ENCODE measurements at regions not wholly inside any gene's neighbourhood (a gene's known extent, or its start where the extent isn't known, plus 50 kb on each side); places are given as distances from the start of the nearest gene placed in this dataset.
"Not testable (repeated sequence)": the region's sequence is repeated elsewhere in the genome, so short reads cannot be mapped to it uniquely, and the experiment has no call there.

DNA sequence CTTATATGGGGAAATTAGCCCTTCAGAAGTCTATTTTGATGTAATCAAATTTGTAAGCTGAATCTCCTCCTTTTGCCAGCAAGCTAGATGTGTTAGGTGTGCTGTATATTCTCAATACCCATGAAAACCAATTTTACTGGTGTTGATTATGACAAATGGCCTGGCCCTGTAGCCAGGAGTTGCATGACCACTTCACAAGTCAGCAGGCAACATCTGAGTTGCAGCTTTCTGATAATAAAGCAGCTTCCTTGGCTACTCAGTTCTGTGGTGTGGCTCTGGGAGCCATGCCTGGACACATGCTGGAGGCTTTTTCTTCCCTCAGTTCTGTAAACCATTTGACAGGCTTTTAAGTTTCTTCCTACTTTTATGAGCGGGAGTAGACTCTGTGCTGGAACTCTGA is 154.1 kb upstream of the CXCL13 start:
- no peak for DNase-seq

DNA sequence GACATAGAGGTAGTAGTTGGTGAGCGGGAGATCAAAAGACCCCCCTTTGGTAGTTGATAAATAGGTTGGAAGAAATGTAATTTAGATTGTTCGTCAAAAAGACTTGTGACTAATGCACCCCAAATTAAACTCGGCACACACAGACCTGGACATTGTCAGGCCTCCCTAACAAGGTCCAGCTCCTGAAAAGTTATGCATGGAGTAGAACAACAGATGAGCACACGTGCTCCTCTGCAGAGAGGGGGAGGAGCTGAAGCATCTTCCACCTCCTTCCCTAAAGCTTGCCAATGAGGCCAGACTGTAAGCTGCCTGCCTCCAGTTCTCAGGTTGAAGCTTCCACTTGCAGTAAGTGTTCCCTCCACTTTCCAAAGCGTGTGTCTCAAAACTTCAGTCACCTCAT is 153.5 kb upstream of the CXCL13 start:
- DNase-seq = not testable (repeated sequence)

DNA sequence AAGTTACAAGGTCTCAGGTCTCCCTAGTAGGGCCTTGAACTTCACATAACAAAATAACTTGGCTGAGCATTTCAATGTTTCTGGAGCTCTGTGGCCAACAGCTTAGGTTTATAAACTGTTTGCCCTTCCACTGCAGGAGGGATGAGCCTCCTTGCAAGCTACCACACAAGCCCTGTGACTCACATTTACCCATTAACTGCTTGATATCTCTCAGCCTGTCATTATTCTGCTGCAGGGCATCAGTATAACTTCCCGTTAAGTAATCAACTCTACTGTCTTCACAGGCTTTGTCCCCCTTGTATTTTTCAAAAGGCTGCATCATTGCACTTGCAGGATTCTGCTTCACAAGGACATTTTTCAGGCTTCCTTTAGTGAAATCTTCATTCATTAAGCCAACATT is 151.7 kb upstream of the CXCL13 start:
- no peak for DNase-seq

DNA sequence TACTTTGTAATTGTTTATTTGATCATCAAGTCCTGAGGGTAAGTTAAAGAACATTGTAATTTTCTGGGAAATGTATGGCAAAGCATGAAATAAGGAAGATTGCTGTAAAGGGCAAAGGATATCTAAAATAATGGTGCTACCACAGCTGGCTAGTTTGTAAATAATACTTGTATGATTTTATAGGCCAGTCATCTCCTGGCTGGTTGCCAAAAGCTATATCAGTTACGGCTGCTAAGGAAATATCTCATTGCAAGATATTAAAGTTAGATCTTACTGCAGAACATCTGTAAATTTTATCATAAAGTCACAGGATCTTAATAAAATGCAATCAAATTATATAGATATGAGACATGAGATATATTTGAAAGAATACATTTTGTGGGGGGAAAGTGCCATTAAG is 150.8 kb upstream of the CXCL13 start:
- no peak for DNase-seq

DNA sequence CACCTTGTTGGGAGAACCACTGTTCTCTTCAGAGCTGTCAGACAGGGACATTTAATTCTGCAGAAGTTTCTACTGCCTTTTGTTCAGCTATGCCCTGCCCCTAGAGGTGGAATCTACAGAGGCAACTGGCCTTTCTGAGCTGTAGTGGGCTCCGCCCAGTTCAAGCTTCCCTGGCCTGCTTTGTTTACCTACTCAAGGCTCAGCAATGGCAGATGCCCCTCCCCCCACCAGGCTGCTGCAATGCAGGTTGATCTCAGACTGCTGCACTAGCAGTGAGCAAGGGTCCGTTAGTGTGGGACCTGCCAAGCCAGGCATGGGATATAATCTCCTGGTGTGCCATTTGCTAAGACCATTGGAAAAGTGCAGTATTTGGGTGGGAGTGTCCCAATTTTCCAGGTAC is 141.5 kb upstream of the CXCL13 start:
- DNase-seq = not testable (repeated sequence)

DNA sequence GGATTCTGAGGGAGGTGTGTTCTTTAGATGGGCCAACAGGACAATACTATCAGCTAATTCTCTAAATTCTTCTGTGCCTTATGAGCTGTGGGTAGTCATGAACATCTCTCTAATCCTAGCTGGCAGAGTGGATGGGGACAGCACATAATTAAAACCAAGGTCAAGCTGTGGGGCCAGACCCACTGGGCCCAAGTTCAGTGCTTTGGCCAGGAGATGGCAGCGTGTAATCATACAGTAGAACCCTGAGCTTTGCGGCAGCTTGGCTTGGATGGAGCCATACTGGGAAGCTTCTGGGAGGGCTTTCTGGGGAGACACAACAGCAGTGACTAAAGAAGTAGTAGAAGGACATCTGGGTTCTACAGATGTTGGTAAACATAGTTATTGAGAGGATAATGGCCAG is 140.3 kb upstream of the CXCL13 start:
- DNase-seq = peak; percentile 60 to 62

DNA sequence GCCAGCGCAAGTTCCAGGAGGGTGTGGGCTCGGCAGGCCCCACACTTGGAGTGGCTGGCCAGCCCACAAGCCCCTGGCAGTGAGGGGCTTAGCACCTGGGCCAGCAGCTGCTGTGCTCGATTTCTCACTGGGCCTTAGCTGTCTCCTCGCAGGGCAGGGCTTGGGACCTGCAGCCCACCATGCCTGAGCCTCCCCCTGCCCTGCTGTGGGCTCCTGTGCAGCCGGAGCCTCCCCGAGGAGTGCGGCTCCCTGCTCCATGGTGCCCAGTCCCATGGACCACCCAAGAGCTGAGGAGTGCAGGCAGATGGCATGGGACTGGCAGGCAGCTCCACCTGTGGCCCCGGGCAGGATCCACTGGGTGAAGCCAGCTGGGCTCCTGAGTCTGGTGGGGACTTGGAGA is 139.2 kb upstream of the CXCL13 start:
- DNase-seq = no peak

DNA sequence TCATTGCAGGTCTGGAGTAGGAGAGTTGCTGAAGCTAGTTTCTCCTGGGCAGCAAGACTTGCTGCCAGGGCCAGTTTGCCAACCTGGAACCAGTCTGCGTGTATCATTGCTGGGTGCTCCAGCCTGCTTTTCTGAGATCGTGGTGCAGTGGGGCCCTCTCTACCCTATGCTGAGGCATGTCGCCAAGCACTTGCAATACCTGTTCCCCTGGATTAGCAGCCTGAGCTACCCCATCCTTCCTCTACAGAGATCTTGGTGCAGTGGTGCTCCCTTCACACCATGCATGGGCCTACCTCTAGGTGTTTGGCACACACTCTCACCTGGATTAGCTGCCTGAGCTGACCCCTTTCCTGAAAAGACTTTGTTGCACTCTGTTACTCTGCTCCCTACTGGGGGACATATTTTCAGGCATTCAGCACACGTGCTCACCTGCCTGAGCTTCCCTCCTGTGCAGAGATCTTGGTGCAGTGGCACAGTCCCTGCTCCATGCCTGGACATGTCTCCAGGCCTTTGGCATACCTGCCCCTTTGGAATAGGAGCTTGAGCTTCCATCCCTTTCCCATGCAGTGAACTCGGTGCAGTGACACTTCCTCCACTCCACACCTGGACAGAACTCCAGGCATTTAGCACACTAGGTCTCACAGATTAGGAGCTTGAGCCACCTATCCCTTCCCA is 133.7 kb upstream of the CXCL13 start:
- DNase-seq = no peak

DNA sequence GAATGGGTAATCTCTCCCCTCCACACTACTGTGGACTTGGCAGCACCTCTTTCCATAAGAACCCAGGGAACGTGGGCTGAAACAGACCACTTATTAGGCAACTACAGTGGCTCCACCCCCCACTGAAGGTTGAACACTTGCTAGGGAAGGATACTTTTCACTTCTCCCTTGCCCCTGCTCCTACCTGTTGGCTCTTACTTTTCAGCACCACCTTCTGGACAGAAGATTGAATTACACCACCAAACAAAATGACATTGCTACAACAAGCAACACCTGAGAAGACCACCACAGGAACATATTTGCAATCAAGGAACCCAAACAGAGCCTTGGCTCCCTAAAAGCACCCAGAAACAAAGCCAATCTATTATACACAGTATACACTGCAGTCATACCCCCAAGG is 132.1 kb upstream of the CXCL13 start:
- no peak for DNase-seq

DNA sequence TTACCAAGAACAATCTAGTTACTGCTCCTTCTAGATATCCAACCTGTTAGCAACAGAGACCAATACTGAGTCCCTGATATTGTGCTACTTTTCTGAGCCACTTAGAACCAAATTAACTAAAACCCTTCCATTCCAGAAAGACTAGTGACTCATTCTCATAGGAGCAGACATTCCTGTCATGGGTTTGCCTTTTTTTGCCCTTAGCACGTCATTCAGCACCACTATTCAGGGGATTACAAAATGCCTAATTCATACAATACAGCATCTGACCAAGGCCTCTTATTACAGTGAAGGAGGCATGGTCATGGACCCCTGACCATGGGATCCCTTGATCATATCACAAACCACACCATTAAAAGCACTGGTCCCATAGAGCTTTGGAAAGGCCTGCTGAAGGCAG is 123.8 kb upstream of the CXCL13 start:
- no peak for DNase-seq

DNA sequence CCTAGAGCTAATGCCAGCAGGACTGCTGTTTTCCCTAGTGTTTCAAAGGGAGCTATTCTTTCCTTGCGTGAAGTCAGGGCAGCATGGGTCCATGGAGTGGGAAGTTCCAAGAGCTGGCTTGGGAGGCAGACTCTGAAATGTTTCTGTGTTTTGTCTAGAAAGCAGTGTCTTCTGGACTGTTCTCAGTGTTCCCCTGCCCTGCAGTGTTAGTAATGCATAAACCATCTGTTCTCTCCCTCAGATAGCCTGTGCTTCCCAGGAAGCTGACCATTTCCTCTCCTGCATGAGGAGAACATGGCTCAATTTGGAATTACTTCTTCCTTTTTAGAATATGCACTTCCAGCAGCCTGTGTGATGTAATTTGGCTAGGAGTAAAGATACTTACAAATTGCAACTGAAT is 116.7 kb upstream of the CXCL13 start:
- no peak for DNase-seq

DNA sequence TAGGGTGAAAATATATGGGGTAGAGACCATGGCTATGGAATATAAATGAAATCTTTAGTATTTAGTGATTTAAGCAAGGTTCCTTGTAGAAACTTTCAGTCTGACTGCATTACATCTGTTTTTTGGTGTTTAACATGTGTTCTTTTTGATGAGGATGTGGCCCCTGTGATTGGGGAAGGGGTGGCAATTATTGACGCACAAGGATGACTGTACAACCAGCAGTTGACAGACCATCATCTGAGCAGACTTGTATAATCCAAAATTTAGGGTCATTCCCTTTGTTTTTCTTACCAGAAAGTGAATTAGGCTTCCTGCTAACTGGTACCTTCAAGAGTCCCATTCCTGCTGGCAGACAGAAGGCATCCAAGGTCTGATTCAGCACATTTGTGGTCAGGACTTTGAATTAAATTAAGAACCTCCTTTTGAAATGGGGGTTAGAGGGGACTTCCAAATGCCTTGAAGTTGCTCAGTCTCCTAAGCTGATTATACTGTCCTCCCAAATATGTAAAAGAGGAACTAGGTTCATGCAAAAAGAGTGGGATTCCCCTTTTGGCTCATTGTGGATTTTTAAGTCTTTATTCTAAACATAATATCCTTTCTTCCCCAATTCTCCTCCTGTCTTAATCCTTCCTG is 112.4 kb upstream of the CXCL13 start:
- no peak for DNase-seq

DNA sequence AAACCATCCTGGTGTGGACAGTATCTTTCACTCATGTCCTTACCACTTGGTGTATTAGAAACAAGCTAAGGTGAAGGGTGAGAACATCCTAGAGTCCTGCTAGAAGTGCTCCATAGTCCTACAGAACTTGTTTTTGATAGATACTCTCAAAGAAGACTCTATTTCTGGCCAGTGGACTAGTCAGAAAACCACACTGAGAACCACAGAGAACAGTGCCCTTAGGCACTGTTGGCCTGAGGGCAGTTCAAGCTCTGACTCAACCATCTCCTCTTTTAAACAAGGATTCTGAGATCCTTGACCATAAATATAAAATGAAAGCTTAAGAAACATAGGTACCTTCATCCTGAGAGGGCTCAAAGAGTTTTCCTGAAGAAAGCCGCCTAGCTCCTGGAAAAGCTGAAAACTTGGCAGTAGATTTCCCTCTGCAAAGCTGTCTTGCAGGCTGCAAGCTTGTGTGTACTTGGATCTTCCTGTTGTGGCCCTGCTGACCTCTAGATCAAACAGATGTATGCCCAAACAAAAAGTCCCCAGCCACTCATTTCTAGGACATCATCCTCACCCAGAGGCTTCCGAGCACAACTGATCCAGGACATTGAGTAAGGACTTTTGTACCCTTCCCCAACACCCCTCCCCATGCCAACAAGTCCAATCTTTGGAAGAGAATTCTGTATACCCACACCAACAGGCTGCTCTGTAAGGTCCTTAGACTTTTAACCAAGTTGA is 111.6 kb upstream of the CXCL13 start:
- no peak for DNase-seq

DNA sequence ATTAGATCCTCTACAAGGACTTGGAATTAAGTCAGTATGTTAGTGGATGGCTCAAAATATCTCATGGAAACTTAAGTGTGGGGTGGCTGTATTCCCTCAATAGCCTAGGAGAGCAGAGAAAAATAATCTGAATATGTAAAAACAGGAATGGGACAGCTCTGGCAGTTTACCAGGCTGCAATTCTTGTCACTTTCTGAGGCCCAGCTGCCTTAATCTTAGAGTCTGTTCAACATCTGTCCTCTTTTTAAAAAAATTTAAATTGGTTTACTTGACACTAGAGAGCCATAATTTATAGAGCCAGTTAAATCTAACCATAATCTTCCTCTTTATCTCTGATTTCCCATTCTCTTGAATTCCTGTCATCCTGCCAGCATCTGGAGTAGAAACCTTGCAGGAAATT is 109.2 kb upstream of the CXCL13 start:
- no peak for DNase-seq

DNA sequence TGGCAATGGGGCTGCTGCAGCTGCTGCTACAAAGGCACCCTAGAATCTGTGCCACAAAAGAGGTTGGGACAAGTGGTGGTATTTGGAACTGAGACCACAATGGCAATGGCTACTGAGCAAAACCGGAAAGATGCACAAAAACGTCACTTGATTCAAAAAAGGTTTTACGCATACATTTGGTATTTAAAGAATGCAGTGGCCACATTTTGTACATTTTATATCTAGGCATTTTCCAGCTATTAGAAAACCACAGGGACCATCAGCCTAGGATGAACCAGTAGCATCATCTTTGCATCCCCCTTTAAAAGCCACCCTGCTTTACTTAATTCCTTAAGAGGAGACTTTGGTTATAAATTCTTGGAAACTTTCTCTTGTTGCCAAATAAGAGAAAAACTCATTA is 104.8 kb upstream of the CXCL13 start:
- no peak for DNase-seq

DNA sequence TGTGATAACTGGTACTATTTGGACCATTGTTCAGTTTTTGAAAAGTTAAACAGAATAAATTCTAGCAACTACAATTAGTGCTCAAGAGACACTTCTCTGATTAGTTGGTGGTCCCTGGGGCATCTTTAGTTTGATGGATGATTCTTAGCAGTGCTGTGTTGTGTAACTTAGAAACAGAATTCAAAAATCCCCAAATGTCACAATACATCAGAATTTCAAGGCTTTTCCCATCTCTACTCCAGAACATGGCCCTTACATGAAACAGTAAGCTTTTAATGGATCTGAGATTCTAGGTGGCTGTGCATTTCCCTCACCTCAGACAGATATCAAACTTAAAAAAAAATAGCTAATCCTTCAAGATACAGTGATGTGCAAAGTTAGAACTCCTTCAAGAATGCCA is 104.4 kb upstream of the CXCL13 start:
- DNase-seq = no peak

DNA sequence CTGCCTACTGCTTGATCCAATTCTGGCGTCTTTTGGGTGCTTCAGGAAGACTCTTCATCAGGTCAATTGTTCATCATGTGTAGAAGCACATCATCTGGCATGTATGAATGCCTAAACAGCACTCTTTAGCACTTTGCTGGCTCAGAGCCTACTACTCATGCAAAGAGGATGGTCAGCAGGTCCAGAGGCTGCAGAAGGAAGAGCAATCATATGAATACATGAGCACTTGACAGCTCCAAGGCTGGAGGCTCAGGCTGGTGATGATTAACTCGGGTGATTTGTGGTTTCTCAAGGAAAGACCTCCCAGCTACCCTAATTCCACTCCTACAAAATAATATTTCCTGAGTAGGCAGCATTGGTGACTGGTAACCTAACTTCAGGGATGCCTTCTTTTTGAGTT is 103.8 kb upstream of the CXCL13 start:
- DNase-seq = no peak

DNA sequence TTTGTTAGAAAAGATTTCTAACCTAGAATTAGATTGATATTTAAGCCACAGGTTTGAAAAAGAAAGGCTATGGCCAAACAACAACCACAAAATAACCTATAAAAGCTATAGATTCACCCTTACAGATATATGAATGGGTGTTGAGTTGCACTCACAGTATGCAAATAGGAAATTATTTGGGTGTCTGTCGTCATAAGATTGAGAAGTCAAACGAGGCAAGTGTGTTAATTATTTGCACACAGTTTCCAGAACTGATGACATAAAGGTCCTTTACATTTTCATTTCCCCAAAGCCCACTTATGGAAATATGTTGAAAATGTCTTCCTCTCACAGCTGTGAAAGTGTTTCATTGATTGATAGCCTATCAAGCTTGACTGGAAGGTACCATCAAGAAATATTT is 101.2 kb upstream of the CXCL13 start:
- no peak for DNase-seq

DNA sequence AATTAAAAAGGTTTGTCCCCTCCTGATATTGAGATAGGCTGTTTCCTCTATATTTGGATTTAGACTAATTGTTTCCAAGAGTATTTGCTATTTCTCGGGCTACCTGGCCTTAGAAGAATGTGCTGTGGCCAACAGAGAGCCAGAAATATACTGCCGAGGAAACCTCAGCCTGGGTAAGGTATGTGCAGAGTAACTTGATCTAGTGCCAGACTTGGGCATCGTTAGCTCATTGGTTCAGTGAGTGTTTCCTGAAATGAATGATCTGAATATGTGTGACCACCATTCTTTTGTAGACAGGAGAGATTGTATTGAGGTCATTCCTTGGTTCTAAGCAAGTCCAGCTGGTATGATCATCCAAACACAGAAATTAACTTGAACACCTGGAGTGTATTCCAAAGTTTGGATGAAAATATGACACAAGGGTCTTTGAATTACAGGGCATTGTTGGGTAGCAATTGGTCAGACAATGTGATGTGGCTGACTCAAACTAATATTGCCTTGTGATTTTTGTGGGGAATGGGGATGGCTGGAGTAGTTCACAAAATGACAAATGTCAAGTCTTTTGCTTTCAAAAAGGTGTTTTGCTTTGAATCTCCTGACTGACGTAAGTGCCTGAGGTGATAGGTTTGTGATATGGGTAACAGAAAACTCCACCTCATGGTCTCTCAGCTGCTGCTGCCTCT is 100.2 kb upstream of the CXCL13 start:
- DNase-seq = no peak

DNA sequence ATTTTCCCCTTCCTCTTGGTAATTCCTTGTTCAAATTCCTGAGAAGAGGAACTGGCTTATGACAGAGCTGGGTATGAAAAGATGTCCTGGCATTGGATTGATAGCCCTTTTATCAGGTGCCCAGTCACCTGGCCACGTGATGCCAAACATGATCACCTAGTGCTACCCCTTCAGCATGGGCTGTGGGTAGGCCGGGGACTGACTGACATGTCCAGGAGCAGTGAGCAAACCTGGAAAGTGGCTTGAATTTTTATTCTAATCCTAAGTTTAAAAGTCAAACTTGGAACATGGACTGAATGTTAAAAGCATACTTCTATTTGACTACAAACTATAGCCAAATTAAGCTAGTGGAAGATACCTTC is 99.7 kb upstream of the CXCL13 start:
- no peak for DNase-seq

DNA sequence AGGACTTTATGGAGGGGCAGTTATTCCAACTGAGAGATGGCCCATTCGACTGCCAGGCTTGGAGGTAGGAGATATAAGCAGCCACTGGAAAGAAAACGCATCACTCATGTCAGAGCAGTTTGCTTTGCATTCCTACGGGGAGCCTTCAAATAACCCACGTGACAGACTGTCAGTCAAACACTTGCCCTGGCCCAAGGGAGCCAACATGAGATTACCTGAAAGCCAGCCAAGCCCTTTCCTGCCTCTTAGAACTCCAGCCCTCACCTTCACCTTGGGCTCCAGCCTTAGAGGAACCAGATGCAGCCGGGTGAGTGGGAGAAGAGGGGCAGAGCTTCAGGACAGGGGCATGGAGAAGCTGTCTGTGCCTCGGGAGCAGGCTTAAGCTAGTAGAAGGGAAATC is 95.3 kb upstream of the CXCL13 start:
- DNase-seq = no peak

DNA sequence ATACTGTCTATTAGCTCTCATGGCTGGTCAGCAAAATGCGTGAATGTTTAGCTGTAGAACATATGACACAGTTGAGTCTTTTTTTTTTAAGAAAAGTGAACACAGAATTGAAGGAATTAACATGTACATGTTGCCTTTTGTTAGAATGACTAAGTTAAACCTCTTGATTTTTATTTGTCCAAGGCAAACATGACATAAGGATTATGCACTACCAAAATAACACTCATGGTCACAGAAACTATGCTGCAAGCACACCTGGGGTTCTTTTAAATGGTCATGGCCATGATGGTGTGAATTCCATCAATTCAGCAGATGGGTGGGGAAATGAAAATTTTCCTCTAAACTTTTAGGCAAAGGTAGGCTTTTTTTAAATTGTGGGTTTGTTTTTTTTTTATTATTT is 80.1 kb upstream of the CXCL13 start:
- no peak for DNase-seq

DNA sequence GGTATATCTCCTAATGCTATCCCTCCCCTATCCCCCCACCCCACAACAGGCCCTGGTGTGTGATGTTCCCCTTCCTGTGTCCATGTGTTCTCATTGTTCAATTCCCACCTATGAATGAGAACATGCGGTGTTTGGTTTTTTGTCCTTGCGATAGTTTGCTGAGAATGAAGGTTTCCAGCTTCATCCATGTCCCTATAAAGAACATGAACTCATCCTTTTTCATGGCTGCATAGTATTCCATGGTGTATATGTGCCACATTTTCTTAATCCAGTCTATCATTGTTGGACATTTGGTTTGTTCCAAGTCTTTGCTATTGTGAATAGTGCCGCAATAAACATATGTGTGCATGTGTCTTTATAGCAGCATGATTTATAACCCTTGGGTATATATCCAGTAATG is 77.7 kb upstream of the CXCL13 start:
- DNase-seq = not testable (repeated sequence)

DNA sequence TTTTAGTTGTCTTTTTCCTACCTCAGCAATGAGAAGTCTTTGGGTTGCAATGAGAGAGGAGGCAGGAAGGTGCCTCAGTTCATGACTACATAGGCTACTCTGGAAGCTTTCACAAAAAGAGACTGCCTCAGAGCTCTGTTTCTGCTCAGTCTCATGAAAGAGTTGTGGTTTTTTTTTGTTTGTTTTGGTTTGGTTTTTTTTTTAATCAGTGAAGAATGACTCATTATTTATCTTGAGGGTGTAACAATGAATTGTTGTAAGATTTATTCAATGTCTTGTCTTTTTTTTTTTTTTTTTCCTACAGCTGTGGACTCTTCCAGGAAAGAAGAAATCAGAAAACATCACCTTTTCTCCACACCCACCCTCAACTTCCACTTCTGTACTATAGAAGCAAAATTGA is 67.5 kb upstream of the CXCL13 start:
- no peak for DNase-seq

All from activated T-cell treated with anti-CD3 and anti-CD28 coated beads, Interleukin-2, amount 50 U/mL, for 48 hours (primary cell).